ENCODE measurements at regions not wholly inside any gene's neighbourhood (a gene's known extent, or its start where the extent isn't known, plus 50 kb on each side); places are given as distances from the start of the nearest gene placed in this dataset.
"Not testable (repeated sequence)": the region's sequence is repeated elsewhere in the genome, so short reads cannot be mapped to it uniquely, and the experiment has no call there.

DNA sequence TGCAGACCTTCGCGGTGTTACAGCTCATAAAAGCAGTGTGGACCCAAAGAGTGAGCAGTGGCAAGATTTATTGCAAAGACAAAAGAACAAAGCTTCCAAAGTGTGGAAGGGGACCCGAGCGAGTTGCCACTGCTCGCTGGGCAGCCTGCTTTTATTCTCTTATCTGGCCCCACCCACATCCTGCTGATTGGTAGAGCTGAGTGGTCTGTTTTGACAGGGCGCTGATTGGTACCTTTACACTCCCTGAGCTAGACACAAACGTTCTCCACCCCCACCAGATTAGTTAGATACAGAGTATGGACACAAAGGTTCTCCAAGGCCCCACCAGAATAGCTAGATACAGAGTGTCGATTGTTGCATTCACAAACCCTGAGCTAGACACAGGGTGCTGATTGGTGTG is 156.2 kb upstream of the GIMD1 start:
- DNase-seq (ENCODE audit: low read depth in 2 of 2), result not testable (repeated sequence)

DNA sequence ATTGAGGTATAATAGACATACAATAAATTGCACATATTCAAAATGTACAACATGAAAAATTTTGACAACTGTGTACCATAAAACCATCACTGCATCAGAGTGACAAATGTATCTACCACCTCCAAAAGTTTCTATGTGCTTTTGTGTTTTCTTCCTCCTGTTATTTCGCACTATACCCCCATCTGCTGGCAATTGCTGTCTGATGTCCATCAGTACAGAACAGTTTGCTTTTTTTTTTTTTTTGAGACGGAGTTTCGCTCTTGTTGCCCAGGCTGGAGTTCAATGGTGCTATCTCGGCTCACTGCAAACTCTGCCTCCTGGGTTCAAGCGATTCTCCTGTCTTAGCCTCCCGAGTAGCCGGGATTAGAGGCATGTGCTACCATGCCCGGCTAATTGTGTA is 154.3 kb upstream of the GIMD1 start:
- no peak for DNase-seq (ENCODE audit: low read depth in 2 of 2)

DNA sequence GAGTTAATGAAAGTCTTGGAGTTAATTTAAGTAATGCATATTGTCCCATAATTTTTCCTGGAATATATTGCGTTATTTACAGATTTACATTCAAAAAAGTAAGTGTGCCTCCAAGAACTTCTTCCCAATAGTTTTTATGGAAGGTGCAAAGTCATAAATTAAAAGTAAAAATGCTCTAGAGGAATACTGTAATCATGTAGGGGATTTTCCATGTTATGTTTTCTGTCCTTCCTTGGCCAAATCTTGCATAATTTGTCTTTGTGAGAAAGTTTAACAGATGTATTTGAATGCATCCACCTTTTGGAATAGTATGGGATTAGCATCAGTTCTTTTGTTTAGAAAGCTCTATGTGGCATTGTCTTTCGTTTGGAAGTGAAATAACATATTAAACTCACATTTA is 144.1 kb upstream of the GIMD1 start:
- DNase-seq (ENCODE audit: low read depth in 2 of 2), result no peak

DNA sequence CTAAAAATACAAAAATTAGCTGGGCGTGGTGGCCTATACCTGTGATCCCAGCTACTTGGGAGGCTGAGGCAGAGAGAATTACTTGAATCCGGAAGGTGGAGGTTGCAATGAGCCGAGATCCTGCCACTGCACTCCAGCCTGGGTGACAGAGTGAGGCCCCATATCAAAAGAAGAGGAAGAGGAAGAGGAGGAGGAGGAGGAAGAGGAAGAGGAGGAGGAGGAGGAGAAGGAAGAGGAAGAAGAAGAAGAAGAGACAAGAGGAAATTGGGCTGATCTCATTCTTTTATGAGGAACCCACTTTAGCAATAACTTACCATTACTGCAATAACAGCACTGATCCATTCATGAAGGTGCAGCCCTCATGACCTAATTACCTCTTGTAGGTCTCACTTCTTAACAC is 138.9 kb upstream of the GIMD1 start:
- DNase-seq (ENCODE audit: low read depth in 2 of 2), result no peak

DNA sequence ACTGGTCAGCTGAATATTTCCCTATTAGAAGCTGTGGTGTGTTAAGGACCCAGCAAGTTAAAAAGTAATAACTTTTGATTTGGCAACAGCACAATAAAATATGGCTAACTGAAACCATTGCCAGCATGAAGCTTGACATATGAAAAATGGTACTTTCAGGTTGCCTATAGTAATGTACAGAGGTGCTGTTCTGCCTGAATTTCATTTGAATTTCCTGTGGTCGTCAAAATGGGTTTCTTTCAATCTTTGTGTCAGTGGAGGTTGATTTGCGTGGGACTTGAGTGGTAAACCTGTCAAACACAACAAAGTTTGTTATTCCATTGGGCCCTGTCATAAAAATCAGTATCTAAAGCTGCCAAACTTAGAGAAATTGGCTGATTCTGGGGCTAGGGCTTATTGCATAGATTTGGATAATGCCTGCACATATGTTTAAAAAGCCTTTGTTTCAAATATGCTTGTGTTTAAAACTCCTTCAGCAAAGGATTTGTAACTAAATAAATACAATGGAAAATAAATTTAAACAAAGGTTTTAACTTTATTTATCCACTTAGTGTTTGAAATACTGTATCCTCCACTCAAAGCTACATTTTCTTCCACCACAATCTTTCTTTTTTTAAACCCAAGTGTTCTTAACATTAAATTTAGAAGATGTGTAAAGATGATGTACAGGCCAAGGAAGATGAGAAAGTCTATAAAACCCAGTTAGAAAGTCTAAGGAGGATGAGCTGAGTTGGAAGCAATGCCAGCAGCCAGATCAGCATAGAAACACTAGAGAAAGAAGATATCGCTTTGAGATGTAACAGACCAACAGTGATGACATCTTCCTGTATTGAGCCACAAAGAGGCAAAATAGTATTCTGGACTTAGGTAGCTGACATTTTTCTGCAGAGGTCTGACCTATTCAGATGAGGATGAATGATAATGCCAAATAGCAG is 134.8 kb upstream of the GIMD1 start:
- DNase-seq (ENCODE audit: low read depth in 2 of 2), result no peak

DNA sequence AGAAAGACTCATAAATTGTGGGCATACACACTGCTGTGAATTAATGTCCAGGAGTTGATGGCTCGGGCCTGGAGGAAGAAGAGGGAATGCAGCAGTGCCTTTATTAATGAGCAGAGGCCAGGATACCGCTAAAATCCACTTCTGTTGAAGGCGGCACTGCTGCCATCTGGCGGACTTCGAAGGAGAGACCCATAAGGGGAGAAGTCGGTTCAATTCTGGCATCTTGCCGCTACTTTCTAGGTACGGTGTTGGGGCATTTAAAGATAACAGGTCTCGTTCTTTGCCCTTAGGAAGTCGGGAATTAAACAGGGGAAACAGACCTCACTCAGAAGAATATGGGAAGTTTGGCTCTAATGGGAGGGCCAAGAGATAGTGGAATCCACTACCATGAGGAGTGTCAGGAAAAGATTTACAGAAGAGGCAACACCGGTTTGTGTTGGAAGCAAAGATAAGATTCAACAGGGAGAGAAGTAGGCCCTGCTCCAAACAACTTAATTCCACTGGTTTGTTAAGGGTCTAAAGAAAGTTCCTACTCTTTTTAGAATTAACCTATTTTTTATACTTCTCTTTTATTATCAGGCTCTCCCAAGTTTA is 133.6 kb upstream of the GIMD1 start:
- DNase-seq (ENCODE audit: low read depth in 2 of 2), result peak; percentile 26 to 30

DNA sequence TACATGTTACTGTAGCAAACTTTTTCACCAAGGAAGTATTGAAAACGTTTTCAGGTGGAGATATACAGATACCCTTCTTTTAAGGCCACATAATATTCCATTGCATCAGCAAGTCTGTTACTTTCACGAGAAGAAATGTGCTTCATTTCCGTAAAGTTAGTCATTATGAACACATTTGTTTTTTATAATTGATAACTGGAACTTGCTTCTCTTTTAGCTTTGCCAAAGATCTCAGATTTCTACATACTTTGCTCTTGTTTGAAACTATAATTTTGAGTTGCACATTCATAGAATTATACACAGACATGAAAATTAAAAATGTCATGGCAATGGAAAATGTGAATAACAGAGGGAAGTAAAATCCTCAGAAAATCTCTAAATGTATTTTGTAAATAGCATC is 128.7 kb upstream of the GIMD1 start:
- no peak for DNase-seq (ENCODE audit: low read depth in 2 of 2)

DNA sequence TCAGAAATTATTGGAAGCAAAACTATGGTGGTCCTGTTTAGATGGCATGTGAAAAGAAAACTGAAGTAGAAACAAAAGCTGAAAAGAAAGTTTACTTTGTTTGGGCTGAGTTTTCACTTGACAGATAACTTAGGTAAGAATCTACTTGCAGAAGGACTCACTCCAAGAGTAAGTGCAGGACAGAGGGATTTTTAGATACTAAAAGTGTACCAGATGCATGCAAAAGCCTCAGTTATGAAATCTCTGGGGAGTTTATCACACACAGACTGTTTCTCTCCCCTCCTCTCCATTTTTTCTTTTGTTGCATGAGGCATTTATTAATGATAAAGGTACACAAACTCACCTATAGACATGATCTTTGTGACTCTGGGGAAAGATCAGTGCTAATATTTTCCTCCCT is 127.5 kb upstream of the GIMD1 start:
- no peak for DNase-seq (ENCODE audit: low read depth in 2 of 2)

DNA sequence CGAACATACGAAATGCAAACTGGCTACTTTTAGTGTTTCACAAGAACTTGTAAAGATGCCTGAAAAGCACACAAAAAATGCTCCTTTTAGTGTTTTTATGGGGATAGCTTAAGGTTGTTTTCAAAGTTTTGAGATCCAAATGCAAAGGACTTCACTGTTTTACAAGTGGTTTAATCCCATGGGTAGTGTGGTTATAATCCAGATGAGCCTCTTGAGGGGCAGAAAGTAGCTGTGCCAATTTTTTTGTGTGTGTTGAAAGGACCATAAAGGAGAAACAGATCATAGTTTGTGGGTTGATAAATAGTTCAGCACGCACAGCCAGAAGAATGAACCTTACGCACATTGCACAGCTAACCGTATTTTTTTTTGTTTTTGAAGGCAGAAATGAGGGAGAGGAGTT is 126.9 kb upstream of the GIMD1 start:
- DNase-seq (ENCODE audit: low read depth in 2 of 2), result no peak

DNA sequence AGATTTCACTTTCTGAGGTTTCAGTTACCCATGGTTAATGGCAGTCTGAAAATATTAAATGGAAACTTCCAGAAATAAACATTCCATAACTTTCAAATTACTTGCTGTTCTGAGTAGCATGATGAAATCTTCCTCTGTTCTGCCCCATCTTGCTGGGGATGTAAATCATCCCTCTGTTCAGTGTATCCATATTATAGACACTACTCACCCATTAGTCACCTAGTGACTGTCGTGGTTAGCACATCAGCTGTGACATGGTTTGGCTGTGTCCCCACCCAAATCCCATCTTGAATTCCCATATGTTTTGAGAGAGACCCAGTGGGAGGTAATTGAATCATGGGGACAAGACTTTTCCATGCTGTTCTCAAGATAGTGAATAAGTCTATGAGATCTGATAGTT is 125.5 kb upstream of the GIMD1 start:
- DNase-seq (ENCODE audit: low read depth in 2 of 2), result no peak

DNA sequence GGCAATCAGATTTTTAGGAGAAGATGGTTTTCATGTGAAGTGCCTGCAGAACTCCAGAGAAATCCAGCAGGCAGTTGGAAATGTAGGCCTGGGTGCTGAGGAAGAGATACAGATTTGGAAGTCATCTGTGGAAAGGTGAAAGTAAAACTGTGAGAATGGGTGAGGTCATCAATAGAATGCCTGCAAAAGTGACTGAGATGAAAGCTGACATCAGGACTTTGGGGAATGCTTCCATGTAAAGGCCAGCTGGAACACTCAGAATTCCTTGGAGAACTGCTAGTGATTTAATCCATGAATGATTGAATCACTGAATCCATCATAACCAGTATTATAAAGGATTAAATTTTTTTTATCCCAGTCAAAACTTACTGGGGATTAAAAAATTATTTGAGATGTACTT is 124.5 kb upstream of the GIMD1 start:
- DNase-seq (ENCODE audit: low read depth in 2 of 2), result no peak

DNA sequence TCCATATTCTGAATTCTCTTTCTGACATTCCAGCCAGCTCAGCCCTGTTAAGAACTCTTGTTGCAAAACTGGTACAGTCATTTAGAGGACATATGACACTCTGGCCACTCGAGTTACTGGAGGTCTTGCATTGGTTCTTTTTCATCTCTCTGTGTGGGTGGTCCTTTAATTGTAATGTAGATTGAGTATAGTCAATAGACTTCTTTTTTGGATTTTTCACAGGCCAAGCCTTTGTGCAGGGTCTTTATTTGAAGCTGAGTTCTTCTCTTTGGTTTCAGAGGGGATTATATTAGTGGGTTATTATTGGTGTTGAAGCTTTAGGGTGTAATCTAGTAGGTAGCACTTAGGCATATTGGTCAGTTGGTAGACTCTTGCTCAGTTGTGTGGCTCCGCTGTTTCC is 118.0 kb upstream of the GIMD1 start:
- no peak for DNase-seq (ENCODE audit: low read depth in 2 of 2)

DNA sequence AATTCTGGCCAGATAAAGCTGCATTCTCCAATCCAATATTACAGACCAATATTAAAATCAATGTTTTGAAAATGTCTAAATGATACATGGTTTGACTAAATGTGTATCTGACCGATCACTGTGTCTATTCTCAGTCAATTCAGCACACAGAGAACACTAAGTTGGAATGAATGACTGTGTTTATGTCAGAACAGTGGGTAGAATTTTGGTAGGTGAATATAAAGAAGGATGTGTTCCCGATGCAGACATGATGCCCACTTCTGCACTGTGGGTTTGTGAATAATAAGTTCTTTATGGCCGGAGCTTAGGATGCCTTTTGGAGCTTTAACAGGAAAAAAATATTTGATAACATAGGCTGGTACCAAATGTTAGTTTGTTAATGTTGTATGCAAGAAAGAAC is 113.2 kb upstream of the GIMD1 start:
- DNase-seq (ENCODE audit: low read depth in 2 of 2), result no peak

DNA sequence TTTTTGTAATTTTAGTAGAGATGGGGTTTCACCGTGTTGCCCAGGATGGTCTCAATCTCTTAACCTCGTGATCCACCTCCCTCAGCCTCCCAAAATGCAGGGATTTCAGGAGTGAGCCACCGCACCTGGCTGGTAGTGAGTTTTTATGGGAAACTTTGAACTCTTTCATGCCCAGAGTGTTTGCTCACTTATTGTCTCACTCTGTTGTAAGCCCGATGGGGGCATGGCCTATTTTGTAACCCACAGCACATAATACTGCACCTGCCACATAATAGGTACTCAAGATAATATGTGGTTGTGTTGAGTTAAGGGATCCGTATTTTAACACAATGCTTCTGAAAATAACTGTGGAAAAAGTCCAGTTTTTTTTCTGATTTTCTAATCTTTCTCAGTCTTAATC is 109.6 kb upstream of the GIMD1 start:
- no peak for DNase-seq (ENCODE audit: low read depth in 2 of 2)

DNA sequence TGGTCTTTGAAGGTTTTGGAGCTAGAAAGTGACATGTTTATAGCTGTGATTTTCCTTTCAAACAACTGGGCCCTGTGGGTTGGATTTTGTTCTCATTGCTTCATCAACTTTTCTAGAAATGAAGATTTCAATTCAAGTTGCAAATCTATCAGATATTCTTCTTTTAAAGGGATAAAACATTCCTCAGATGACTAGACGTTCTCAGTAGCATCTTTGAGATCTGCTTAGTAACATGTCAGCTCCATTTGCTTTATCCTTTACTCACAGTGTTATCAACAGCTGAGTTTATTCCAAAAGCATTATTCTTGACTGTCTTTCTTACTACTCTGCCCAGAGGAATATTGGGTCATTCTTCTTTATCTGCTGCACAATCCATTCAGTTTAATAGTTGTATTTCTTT is 108.2 kb upstream of the GIMD1 start:
- no peak for DNase-seq (ENCODE audit: low read depth in 2 of 2)

DNA sequence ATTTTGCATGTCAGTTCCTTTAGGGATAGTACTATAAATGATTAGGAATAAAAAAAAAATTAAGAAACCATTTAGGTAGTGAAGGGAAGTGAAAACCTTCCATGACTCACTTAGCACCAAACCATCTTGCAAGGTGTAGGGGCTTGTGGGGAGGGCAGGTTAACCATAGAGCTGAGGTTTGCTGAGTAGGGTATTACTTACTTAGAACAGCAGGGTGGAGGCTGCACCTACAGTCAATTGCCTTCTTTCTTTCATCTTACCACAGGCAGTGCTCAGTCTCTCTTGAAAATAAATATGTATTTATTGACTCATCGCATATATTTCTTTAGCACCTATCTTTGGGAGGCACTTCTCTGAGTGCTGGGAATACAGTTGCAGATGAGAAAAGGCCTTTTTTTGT is 104.9 kb upstream of the GIMD1 start:
- no peak for DNase-seq (ENCODE audit: low read depth in 2 of 2)

DNA sequence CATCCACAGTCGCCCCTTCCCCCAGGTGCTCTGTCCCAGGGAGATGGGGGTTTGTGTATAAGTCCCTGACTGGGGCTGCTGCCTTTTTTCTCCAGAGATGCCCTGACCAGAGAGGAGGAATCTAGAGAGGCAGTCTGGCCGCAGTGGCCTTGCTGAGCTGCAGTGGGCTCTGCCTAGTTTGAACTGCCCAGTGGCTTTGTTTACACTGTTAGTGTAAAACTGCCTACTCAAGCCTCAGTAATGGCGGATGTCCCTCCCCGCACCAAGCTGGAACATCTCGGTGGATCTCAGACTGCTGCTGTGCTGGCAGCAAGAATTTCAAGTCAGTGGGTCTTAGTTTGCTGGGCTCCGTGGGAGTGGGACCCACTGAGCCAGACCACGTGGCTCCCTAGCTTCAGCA is 102.6 kb upstream of the GIMD1 start:
- no peak for DNase-seq (ENCODE audit: low read depth in 2 of 2)

DNA sequence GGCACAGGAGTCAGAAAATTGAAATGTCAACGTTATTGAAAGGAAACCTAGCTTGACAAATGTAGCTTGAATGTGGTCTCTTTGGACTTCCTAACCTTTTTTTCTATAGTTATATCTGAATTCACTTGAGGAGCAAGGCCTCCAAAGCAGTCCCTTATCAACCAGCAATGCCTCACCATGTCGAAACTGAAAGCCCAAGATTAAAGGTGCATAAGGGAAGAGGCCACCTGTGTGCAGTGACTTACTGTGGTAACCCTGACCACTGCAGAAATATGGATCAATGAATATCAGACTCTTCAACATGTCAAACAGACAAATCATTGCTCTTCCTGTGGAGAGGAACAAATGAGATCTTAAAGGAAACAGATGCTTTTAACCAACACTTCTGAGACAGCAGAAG is 95.0 kb upstream of the GIMD1 start:
- no peak for DNase-seq (ENCODE audit: low read depth in 2 of 2)

DNA sequence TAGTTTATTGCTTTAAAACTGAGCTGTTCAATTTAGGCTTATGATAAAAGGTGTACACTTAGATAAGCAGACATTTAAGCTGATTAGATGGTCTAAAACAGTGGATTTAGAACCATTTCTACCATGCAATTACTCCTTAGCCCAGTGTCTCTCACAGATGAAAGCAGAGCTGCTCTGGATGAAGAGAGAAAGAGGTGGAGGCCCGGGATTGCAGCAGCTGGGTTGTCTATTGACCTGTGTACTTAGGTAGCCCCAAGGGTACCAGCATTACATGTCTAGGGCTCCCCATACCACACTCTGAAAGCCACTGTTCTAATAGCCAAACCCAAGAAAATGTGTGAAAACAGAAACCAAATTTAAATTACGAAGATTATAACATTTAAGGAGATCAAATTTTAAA is 86.0 kb upstream of the GIMD1 start:
- no peak for DNase-seq (ENCODE audit: low read depth in 2 of 2)

DNA sequence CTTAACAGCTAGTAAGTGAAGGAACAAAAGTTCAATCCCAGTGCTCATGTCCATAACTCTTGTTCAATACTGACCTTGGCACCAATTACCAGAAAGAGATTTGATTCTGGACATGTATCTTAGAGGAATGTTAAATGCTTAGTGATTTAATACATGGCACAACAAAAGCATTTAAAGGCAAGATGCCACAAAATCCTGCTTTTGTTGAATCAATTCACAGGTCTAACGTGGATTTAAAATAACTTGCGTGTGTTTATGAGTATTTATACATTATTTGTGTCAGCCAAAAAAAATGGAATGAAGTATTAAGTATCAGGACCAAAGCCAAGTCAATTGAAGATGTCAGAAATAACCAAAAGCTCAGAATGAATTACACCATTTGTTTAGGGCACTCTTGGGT is 85.4 kb upstream of the GIMD1 start:
- no peak for DNase-seq (ENCODE audit: low read depth in 2 of 2)

DNA sequence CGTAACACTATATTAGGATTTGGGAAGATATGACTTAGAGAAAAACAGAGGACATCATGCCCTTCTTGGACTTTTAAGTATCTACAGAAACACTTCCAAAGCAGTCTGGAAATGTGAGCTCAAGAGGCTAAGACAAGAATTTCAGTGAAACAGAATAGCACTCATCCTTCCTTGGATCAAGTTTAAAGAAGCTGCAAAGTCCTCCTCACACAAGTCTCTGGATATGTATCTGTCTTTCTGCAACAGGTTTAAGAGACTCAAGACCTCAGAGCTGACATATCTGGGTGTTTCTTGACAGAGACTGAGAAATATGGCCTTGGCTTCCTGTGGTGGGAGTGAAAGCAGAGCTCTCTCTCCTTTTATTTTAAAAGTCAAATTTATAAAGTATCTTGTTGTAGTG is 82.5 kb upstream of the GIMD1 start:
- no peak for DNase-seq (ENCODE audit: low read depth in 2 of 2)

DNA sequence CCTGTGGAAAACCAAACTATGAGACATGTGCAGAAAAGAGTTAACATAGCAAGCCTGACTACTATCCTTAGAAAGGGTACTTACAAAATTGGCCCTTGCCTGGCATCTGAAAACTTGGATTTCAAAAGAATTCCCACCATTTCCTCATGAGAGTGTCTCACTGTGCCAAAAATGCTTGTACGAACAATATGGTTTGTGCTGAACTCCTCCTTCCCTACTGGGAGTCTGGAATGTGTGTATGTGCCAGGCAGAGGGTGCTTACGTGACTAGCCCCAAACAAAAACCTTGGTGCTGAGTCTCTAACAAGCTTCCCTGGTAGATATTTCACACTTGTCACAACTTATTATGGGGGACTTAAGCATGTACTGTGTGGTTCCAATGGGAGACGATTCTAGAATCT is 81.7 kb upstream of the GIMD1 start:
- no peak for DNase-seq (ENCODE audit: low read depth in 2 of 2)

DNA sequence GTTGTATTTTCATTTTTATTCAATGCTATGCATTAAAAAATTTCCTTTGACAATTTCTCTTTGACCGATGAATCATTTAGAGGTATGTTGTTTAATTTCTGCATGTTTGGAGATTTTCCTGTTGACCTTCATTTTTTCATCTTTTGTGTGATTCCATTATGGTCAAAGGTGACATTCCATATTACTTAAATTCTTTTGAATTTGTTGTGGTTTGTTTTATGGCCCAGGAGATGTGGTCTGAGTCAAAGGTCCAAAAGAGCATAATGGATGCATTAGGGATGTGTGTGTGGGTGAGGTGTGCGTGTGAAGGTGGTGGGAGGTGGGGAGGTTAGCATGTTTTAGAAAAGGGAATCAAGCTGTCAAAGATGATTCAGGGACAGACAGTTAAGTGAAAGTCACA is 76.0 kb upstream of the GIMD1 start:
- no peak for DNase-seq (ENCODE audit: low read depth in 2 of 2)

DNA sequence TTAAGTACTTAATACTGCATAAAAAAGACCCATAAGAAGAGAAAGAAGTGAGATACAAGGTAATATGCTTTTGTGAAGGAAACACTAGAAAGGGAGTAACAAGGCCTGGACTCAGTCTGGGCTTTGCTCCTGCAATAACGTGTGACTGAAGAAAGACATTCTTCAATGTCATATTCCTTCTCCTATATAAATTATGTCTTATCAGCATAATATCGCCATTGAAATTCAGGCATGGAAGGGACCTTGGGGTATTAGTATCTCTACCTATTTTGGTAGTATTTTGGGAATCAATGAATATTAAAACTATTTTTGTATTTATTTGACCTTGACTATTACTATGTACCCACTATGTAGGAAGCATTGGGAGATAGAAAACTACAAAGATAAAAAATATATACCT is 62.2 kb upstream of the GIMD1 start:
- DNase-seq (ENCODE audit: low read depth in 2 of 2), result no peak

Data from stimulated activated CD4-positive, alpha-beta T cell treated with anti-CD3 and anti-CD28 coated beads, Interleukin-4, amount 100 ng/mL, for 48 hours (primary cell).